NT2/D1 (cell line): ENCODE measurements at regions not wholly inside any gene's neighbourhood (a gene's known extent, or its start where the extent isn't known, plus 50 kb on each side); places are given as distances from the start of the nearest gene placed in this dataset.

Experiments
- DNase-seq: peaks from one replicate; pipeline ENCODE4 v3.0.0-alpha.2; 2011; ENCODE audit warnings: low read depth, low spot score
- H3K27me3 ChIP-seq: 2 replicates; pipeline ENCODE4 v1.6.0; 2011; ENCODE audit warnings: mild to moderate bottlenecking; ENCODE audit not compliant: insufficient read length, insufficient read depth
- H3K36me3 ChIP-seq: 2 replicates; pipeline ENCODE4 v1.6.1; 2011; ENCODE audit warnings: mild to moderate bottlenecking, low read length, mixed read lengths; ENCODE audit not compliant: insufficient read depth, insufficient read length
- H3K4me1 ChIP-seq: 2 replicates; pipeline ENCODE4 v1.5.1; 2011; ENCODE audit not compliant: insufficient read depth, insufficient read length
- H3K4me3 ChIP-seq: 2 replicates; pipeline ENCODE4 v1.5.1; 2011; ENCODE audit warnings: low read depth; ENCODE audit not compliant: insufficient read length
- H3K9ac ChIP-seq: 2 replicates; pipeline ENCODE4 v1.6.0; 2011; ENCODE audit warnings: low read depth; ENCODE audit not compliant: insufficient read length
- H3K9me3 ChIP-seq: 2 replicates; pipeline ENCODE4 v1.5.1; 2011; ENCODE audit warnings: mild to moderate bottlenecking, low read length; ENCODE audit not compliant: insufficient read depth
- SUZ12 ChIP-seq: IDR thresholded peaks from 2 replicates; pipeline ENCODE4 v1.6.1; 2011; ENCODE audit not compliant: insufficient read length, insufficient read depth; ENCODE audit errors: extremely low read depth
- YY1 ChIP-seq: IDR thresholded peaks from 2 replicates; pipeline ENCODE4 v1.6.1; 2011; ENCODE audit not compliant: insufficient read length, insufficient read depth
- ZNF274 ChIP-seq: IDR thresholded peaks from 2 replicates; pipeline ENCODE4 v1.6.1; 2011; ENCODE audit warnings: mild to moderate bottlenecking, low read depth, low read length

- Histone ChIP-seq H3K36me3 (no peaks in the 10 kb centered on the region), H3K27me3 (no peaks in the 10 kb centered on the region), H3K4me3 (no peak overlapping the region), H3K4me1 (no peaks in the 10 kb centered on the region), H3K9ac (no peak overlapping the region), H3K9me3 (peaks cover 7% of the 10 kb centered on the region; the same call in 1 of the 2 replicates)
- DNase-seq = no peak
- TF ChIP-seq YY1 (no peak), SUZ12 (no peak), ZNF274 (no peak)
Measured at GRCh38 chr18:45510656-45511055, 104.6 kb upstream of the SLC14A2 start.

- no peak overlapping the region for H3K9ac ChIP-seq
- no peaks in the 10 kb centered on the region for H3K4me1 ChIP-seq
- H3K4me3 ChIP-seq = no peak overlapping the region
- no peaks in the 10 kb centered on the region for H3K36me3 ChIP-seq
- TF ChIP-seq ZNF274 (no peak), SUZ12 (no peak), YY1 (no peak)
- H3K9me3 ChIP-seq = peaks cover 7% of the 10 kb centered on the region; the same call in 1 of the 2 replicates
- DNase-seq = no peak
- H3K27me3 ChIP-seq = no peaks in the 10 kb centered on the region
Measured at GRCh38 chr18:45512363-45512953, 102.8 kb upstream of the SLC14A2 start.

- peaks cover 7% of the 10 kb centered on the region; the same call in 1 of the 2 replicates for H3K9me3 ChIP-seq
- TF ChIP-seq ZNF274 (no peak), YY1 (no peak), SUZ12 (no peak)
- no peak overlapping the region for H3K9ac ChIP-seq
- H3K36me3 ChIP-seq = no peaks in the 10 kb centered on the region
- no peaks in the 10 kb centered on the region for H3K4me1 ChIP-seq
- H3K27me3 ChIP-seq = no peaks in the 10 kb centered on the region
- no peak overlapping the region for H3K4me3 ChIP-seq
- peak; percentile 9 for DNase-seq
Measured at GRCh38 chr18:45517181-45517741, 98.0 kb upstream of the SLC14A2 start.

GRCh38 chr18:45518311-45519155 is 96.7 kb upstream of the SLC14A2 start:
- no peak for TF ChIP-seq SUZ12
- TF ChIP-seq ZNF274 = no peak
- no peak for TF ChIP-seq YY1
- H3K27me3 ChIP-seq = no peaks in the 10 kb centered on the region
- no peak overlapping the region for H3K4me3 ChIP-seq
- no peak for DNase-seq
- no peak overlapping the region for H3K9ac ChIP-seq
- H3K9me3 ChIP-seq = peaks cover 7% of the 10 kb centered on the region; the same call in 1 of the 2 replicates
- no peaks in the 10 kb centered on the region for H3K36me3 ChIP-seq
- no peaks in the 10 kb centered on the region for H3K4me1 ChIP-seq

- Histone ChIP-seq H3K4me3 (no peak overlapping the region), H3K36me3 (no peaks in the 10 kb centered on the region), H3K4me1 (no peaks in the 10 kb centered on the region), H3K9ac (no peak overlapping the region), H3K27me3 (no peaks in the 10 kb centered on the region), H3K9me3 (0 out of 2 replicates have a peak, but pooled peaks cover 2% of the 10 kb centered on the region)
- TF ChIP-seq SUZ12 = no peak
- TF ChIP-seq YY1 = no peak
- no peak for TF ChIP-seq ZNF274
- DNase-seq = no peak
Measured at GRCh38 chr18:45519411-45520280, 95.6 kb upstream of the SLC14A2 start.

GRCh38 chr18:45521136-45521535 is 94.1 kb upstream of the SLC14A2 start:
- Histone ChIP-seq H3K4me1 (no peaks in the 10 kb centered on the region), H3K4me3 (no peak overlapping the region), H3K9ac (no peak overlapping the region), H3K27me3 (no peaks in the 10 kb centered on the region), H3K36me3 (no peaks in the 10 kb centered on the region), H3K9me3 (no peaks in the 10 kb centered on the region)
- no peak for TF ChIP-seq YY1
- no peak for TF ChIP-seq ZNF274
- no peak for TF ChIP-seq SUZ12
- DNase-seq = no peak
